ENCODE measurements at regions not wholly inside any gene's neighbourhood (a gene's known extent, or its start where the extent isn't known, plus 50 kb on each side); places are given as distances from the start of the nearest gene placed in this dataset.

GRCh38 chr4:181659202-181659601 is 584.0 kb upstream of the TENM3 start:
- no peak for TF ChIP-seq POLR2A (IDR thresholded peaks at IDR 0.05)
- no peak for TF ChIP-seq CTCF (IDR thresholded peaks at IDR 0.05)
